Epithelial cell of proximal tubule (primary cell): ENCODE measurements at regions not wholly inside any gene's neighbourhood (a gene's known extent, or its start where the extent isn't known, plus 50 kb on each side); places are given as distances from the start of the nearest gene placed in this dataset.
A peak's percentile ranks its signal among the peaks of the same experiment; 100 is the strongest.

Experiments
- DNase-seq: peaks from one replicate; pipeline ENCODE4 v3.0.0-alpha.2; 2011; ENCODE audit warnings: low read depth
- H3K4me3 ChIP-seq: 2 replicates; pipeline ENCODE4 v1.5.1; 2011; ENCODE audit warnings: low read depth, mild to moderate bottlenecking, low read length
- TF ChIP-seq, protein P1 (sequence below): conservative IDR thresholded peaks from 2 replicates; pipeline ENCODE4 v1.5.1; 2012; ENCODE audit warnings: low read depth, mild to moderate bottlenecking, low read length

DNA sequence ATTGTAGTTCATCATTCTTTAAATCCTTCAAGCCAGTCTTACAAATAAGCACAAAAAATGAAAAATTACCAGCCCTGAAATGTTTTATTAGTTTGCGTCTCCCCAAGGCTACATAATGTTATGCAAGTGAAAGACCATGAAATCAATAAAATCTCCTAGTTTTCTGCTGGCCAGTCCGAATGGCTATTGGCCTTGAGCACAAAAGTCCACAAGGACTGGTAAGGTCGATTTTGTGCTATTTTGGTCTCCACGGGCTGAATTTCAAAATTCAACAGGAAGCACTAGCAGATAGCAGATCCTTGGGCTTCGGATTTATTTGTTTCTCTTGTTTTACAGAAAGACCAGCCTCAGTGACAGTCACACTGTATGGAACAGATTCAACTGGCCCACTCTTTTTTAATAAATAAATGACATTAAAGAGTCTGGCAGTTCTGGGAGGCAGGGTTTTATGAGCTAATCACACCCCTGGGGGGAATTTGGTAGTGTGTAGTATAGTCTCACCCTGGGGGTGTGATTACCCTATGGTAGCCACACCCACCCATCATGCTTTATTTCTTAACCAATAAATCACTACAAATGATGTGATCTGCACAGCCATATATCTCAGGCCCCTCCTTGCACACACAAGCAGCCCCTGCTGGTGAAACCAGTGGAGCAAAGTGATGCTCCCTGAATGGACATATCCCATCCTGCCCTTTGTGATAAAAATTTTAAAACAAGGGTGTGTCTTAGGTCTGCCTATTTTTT, 51.1 kb upstream of the TMEM33 start:
- TF ChIP-seq, protein P1, sequence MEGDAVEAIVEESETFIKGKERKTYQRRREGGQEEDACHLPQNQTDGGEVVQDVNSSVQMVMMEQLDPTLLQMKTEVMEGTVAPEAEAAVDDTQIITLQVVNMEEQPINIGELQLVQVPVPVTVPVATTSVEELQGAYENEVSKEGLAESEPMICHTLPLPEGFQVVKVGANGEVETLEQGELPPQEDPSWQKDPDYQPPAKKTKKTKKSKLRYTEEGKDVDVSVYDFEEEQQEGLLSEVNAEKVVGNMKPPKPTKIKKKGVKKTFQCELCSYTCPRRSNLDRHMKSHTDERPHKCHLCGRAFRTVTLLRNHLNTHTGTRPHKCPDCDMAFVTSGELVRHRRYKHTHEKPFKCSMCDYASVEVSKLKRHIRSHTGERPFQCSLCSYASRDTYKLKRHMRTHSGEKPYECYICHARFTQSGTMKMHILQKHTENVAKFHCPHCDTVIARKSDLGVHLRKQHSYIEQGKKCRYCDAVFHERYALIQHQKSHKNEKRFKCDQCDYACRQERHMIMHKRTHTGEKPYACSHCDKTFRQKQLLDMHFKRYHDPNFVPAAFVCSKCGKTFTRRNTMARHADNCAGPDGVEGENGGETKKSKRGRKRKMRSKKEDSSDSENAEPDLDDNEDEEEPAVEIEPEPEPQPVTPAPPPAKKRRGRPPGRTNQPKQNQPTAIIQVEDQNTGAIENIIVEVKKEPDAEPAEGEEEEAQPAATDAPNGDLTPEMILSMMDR, result no peak
- DNase-seq, result no peak
- no peak overlapping the region for H3K4me3 ChIP-seq

DNA sequence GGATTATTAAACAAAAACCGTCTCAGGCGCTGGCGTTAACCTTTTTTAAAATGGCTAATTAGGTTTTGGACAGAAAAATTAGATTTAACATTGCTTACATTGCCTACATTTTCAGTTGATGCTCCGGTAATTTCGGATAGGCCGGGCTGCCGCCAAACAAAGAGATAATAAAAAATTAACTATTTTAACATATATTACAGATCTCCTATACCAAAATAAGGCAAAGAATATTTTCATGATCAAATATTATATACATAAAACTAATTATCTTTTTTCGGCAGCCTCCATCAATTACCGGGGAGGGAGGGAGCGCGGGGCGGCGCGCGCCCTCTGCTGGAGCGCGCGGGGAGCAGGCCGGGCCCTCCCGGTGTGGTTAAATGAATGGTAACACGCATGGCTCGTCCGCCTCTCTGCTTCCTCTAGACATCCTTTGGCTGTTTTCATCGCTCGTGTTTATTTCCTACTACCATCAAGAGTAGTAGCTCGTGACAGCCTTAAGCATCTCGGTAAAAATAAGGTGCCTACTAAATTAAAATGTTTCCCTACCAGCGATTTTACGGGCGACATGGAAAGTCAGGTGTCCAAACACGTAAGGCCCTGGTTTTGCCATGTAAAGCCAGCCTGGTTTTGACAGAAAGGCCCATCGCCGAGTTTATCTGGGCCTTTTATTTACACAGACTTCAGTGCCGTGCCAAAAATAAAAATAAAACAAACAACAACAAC, 52.4 kb upstream of the TMEM33 start:
- no peak for DNase-seq
- peak overlapping the region; percentile 14 for H3K4me3 ChIP-seq
- TF ChIP-seq, protein P1, result peak; percentile 94

DNA sequence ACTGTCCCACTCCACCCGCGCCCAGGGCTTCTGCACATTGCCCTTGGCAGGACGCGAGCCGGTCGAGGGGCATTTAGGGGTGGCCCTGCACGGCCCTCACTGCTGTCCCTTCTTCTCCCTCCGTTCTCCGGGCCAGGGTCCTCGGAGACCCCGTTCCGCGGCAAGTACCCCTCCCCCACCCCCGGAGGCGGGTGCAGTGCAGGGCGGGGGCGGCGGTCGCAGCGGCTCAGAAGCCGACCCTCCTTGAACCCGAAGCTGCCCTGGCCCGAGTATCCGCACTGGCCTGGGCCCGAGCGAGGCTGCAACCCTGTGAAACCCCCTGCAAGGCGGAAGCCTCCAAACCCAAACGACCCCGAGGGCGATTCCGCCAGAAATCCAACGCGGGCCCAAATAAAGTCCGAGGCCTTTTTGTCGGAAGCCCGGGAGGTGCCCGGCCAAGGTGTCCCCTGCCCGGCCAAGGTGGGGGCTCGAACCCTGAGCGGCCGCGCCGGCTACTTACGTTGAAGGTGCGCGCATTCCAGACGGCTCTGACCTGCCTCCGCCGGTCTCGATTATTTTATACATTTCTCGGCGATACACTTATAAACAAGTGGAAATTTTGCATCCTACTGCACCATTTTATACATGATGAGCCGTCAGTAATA, 53.1 kb upstream of the TMEM33 start:
- peak overlapping the region; percentile 14 for H3K4me3 ChIP-seq
- no peak for DNase-seq
- TF ChIP-seq, protein P1, result no peak

DNA sequence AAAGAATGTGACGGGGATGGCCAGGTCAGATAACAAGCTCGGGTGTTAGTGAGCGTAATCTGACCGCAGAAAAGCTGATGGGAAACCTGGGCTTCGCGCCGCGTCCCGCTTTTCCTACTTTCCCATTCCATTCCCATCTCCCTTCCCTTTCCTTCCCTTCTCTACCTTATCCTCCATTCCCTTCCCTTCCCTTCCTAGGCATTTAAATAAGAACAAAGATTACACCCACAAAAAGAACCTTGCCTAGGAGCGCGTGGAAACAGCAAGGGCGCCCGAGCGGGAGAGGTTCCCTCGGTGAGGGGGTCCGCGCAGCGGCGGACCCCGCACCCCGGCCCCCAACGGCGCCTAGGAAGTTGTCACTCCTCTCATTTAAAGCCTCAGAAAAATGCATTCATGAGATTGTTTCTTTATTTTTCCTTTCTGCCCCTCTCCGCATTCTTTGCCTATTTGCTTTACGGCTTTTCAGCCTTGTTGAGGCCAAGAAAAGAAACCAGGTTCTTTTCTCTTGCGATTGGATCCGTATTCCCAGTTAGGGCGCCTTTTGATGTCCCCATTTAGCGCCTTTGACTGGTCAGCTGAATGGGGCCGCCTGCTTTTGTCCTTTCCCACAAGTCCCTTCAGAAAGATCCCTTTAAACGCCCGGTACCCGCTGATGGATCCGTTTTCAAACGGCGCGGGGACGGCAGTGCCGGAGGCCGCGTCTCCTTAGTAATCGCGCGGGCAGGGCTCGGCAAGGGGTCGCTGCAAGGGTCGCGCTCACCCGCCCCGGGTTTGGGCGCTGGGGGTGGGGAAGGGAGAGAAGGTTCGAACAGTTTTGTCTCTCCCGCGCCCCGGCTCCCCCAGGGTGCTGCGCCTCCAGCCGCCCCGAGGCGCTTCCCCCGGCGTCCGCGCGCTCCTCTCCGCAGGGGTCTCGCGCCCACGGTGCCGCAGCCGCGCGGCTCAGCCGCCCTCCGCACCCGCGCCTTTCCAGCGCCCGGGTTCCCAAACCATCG, 54.1 kb upstream of the TMEM33 start:
- TF ChIP-seq, protein P1, result no peak
- no peak for DNase-seq
- H3K4me3 ChIP-seq, result peak overlapping the region; percentile 34

DNA sequence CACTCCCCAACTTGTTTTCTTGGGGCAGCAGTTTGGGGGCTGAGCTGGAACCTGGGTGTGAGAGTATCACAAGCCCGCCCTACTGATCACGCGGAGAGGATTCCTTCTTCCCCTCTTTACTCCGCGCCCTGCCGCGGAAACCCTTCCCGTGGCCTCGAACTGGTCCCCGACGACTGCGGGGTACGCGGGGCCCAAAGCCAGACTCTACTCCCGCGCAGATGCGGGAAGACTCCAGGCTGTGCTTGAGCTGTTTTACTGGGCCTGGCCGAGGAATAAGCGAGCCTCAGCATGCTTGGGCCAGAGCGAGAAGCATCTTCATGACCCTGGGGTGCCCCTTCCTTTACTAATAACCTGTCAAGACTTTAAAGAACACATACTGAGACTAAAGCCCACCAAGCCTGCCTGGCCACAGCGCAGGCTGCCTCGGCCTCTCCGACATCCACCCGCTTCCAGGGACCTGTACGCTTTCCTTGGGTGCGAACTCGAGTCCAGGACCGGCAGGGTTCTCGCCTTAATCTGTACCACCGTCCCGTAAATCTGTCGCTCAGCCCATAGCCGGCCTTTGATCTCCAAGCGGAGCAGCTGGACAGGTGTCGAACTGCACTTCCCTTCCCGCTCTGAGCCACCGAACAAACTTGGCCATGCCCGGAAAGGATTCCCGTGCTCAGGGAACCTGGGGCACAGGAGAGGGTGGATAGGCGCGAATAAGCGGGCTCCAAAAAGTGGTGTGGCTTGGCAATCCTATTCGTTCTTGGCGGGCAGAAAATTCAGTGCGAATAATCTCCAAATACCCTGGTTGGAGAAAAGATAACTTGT, 55.0 kb upstream of the TMEM33 start:
- no peak overlapping the region for H3K4me3 ChIP-seq
- no peak for DNase-seq
- TF ChIP-seq, protein P1, result no peak
